Upper lobe of left lung (tissue), 6 donors: ENCODE measurements at regions not wholly inside any gene's neighbourhood (a gene's known extent, or its start where the extent isn't known, plus 50 kb on each side); places are given as distances from the start of the nearest gene placed in this dataset.

Source experiments
- ATAC-seq, 2 donors: fragments of 200-7000 bp; cut with Tn5 transposase; one replicate each; pipeline ENCODE4 v1.9.1; 2022; ENCODE audit warnings: mild to moderate bottlenecking in 2 of 2, moderate library complexity in 2 of 2; ENCODE audit not compliant: low FRiP score in 2 of 2
- DNase-seq, 2 donors: peaks; one replicate each; pipeline ENCODE4 v3.0.0-alpha.2; 2019 to 2020
- H3K27ac ChIP-seq, 4 donors: fragments of 200-600 bp; sonication (generic); one replicate each; pipeline ENCODE4 v1.5.1; 2016 to 2019
- H3K27me3 ChIP-seq, 4 donors: fragments of 200-600 bp; sonication (generic); one replicate each; pipeline ENCODE4 v1.5.1; 2017 to 2019
- H3K36me3 ChIP-seq, 4 donors: fragments of 200-600 bp; sonication (generic); one replicate each; pipeline ENCODE4 v1.5.1; 2016 to 2019
- H3K4me1 ChIP-seq, 4 donors: fragments of 200-600 bp; sonication (generic); one replicate each; pipeline ENCODE4 v1.5.1; 2018 to 2019
- H3K4me3 ChIP-seq, 4 donors: fragments of 200-600 bp; sonication (generic); one replicate each; pipeline ENCODE4 v1.5.1; 2017 to 2019; ENCODE audit warnings: mild to moderate bottlenecking in 2 of 4, moderate library complexity in 1 of 4
- H3K9me3 ChIP-seq, 4 donors: fragments of 200-600 bp; sonication (generic); one replicate each; pipeline ENCODE4 v1.5.1; 2018 to 2019
- EP300 ChIP-seq, 4 donors: sonication (generic); formaldehyde crosslinking; IDR thresholded peaks; one replicate each; pipeline ENCODE4 v1.5.1; 2017; ENCODE audit warnings: antibody characterized with exemption in 4 of 4, control low read depth in 2 of 4
- POLR2A ChIP-seq, 4 donors: fragments of 450-650 bp; IDR thresholded peaks; one replicate each; pipeline ENCODE4 v1.5.1; 2016 to 2017; ENCODE audit warnings: antibody characterized with exemption in 4 of 4, mild to moderate bottlenecking in 2 of 4
- POLR2AphosphoS5 ChIP-seq, 2 donors: sonication (generic); formaldehyde crosslinking; IDR thresholded peaks; one replicate each; pipeline ENCODE4 v1.5.1; 2017; ENCODE audit warnings: antibody characterized with exemption in 2 of 2
- WGBS, 2 donors: methylation state at CpG; one replicate each; pipeline ENCODE4 v1.1.5; 2017 to 2018; 5-methylcytosine and 5-hydroxymethylcytosine counted together
- TF ChIP-seq, protein P1 (sequence below), 6 experiments: fragments of 450-650 bp in 4 of 6; fragments of 200-600 bp in 2 of 6; sonication (generic) in 2 of 6; IDR thresholded peaks; one replicate each; pipeline ENCODE4 v1.5.1; 2016 to 2019; ENCODE audit warnings: antibody characterized with exemption in 6 of 6
- donor health status: DM: no; HTN: no; CAD: no; lungs with moderate emphysema.
- donor health status: DM: no; HTN: yes; CAD: no; lungs with severe emphysema.

DNA sequence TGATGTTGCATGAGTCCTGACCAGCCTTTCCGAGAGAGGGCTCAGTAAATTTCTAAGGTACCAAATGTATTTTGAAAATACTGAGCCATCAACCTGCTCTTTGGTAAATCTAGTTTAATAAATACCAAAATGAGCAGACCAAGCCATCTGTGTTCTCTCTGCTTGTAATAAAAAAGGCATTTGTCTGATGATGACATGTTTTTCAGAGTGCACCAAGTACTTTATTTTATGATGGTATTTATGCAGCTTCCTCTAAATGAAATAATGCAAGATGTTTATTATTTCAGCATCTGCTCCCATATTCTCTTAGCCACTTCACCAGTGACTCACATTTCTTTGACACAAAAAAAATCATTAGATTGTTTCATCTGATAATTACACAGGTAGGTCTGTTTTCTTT lies 700.5 kb downstream of the TRIML1 start:
- Histone ChIP-seq H3K36me3 (no peaks in the 10 kb centered on the region), H3K27me3 (no peaks in the 10 kb centered on the region), H3K4me1 (no peaks in the 10 kb centered on the region), H3K9me3 (no peaks in the 10 kb centered on the region), H3K27ac (no peak overlapping the region), H3K4me3 (no peak overlapping the region)
- WGBS, 2 donors: 83 to 88% methylated on average over 1 of the region's 1 CpG
- DNase-seq: no peak
- TF ChIP-seq POLR2A (IDR thresholded peaks at IDR 0.05) (no peak), POLR2AphosphoS5 (IDR thresholded peaks at IDR 0.05) (no peak), EP300 (IDR thresholded peaks at IDR 0.05) (no peak)
- TF ChIP-seq, protein P1, sequence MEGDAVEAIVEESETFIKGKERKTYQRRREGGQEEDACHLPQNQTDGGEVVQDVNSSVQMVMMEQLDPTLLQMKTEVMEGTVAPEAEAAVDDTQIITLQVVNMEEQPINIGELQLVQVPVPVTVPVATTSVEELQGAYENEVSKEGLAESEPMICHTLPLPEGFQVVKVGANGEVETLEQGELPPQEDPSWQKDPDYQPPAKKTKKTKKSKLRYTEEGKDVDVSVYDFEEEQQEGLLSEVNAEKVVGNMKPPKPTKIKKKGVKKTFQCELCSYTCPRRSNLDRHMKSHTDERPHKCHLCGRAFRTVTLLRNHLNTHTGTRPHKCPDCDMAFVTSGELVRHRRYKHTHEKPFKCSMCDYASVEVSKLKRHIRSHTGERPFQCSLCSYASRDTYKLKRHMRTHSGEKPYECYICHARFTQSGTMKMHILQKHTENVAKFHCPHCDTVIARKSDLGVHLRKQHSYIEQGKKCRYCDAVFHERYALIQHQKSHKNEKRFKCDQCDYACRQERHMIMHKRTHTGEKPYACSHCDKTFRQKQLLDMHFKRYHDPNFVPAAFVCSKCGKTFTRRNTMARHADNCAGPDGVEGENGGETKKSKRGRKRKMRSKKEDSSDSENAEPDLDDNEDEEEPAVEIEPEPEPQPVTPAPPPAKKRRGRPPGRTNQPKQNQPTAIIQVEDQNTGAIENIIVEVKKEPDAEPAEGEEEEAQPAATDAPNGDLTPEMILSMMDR (IDR thresholded peaks at IDR 0.05): no peak
- ATAC-seq: no peak

DNA sequence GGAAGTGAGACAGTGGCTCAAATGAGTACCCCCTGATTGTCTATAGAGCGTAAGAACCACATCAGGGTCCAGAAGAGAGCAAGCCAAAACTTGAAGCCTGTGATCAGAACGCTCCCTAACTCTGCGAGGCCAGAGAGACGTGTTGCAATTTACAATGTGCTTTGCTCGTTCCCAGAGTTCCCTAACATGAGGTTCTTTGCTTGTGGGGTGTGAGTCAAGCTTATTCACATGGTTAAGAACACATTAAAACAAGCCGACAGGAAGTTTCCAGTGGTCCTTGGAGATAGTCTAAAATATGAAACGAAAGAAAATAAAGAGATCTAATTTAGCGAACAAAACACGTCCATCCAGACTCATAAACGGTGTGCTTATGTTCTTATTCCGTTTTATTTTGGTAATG lies 702.3 kb downstream of the TRIML1 start:
- Histone ChIP-seq H3K27me3 (no peaks in the 10 kb centered on the region), H3K27ac (no peak overlapping the region), H3K4me1 (no peaks in the 10 kb centered on the region), H3K4me3 (no peak overlapping the region), H3K36me3 (no peaks in the 10 kb centered on the region), H3K9me3 (no peaks in the 10 kb centered on the region)
- TF ChIP-seq POLR2AphosphoS5 (IDR thresholded peaks at IDR 0.05): no peak
- TF ChIP-seq, protein P1 (IDR thresholded peaks at IDR 0.05): no peak
- TF ChIP-seq POLR2A (IDR thresholded peaks at IDR 0.05): no peak
- TF ChIP-seq EP300 (IDR thresholded peaks at IDR 0.05): no peak
- ATAC-seq: no peak
- 84 to 86% methylated on average over 11 of the region's 11 CpGs for WGBS, 2 donors
- DNase-seq: no peak

DNA sequence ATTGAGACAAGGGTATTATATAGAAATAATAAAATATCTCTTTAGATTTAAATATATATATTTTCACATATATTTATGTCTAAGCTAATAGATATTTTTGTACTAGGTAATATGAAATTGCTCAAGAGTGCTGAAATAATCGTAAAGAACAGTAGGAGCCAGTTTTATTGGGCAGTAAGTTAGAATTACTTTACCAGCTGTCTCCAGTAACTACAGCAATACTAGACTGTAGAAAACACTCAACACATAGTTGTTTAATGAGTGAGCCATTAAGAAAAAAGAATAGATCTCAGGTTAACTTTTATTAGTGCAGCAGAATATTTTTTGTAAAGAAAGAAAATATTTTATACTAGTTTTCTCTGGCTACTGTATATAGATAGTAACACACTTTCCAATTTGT lies 715.2 kb downstream of the TRIML1 start:
- DNase-seq: no peak
- H3K4me3 ChIP-seq: no peak overlapping the region

DNA sequence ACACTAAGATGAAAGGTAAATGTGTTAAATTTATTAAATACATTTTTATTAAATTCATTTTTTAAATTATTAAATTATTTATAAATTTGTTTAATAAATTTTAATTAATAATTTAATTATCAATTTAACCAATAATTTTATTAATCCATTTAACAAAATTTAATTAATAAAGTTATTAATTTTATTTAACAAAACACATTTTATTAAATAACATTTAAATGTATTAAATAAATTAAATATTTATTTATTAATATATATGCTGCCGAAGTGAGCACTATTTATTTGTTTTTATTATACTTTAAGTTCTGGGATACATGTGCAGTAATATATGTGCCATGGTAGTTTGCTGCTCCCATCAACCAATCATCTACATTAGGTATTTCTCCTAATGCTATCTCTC lies 719.5 kb downstream of the TRIML1 start:
- 47 to 100% methylated on average over 1 of the region's 1 CpG for WGBS, 2 donors
- no peaks in the 10 kb centered on the region for H3K27me3 ChIP-seq
- TF ChIP-seq, protein P1 (IDR thresholded peaks at IDR 0.05): no peak
- TF ChIP-seq EP300 (IDR thresholded peaks at IDR 0.05) (no peak), POLR2AphosphoS5 (IDR thresholded peaks at IDR 0.05) (no peak), POLR2A (IDR thresholded peaks at IDR 0.05) (no peak)

More for the DNA sequence above, 715.2 kb downstream of the TRIML1 start:
- H3K27me3 ChIP-seq: no peaks in the 10 kb centered on the region
- no peaks in the 10 kb centered on the region for H3K4me1 ChIP-seq
- no peak overlapping the region for H3K27ac ChIP-seq
- H3K9me3 ChIP-seq: peaks cover 0 to 7% (median 2%) of the 10 kb centered on the region in 4 donors
- ATAC-seq: no peak
- TF ChIP-seq, protein P1 (IDR thresholded peaks at IDR 0.05): no peak
- no peak for TF ChIP-seq EP300 (IDR thresholded peaks at IDR 0.05)
- TF ChIP-seq POLR2AphosphoS5 (IDR thresholded peaks at IDR 0.05): no peak
- no peak for TF ChIP-seq POLR2A (IDR thresholded peaks at IDR 0.05)
- 63 to 72% methylated on average over 1 of the region's 1 CpG for WGBS, 2 donors
- no peaks in the 10 kb centered on the region for H3K36me3 ChIP-seq

DNA sequence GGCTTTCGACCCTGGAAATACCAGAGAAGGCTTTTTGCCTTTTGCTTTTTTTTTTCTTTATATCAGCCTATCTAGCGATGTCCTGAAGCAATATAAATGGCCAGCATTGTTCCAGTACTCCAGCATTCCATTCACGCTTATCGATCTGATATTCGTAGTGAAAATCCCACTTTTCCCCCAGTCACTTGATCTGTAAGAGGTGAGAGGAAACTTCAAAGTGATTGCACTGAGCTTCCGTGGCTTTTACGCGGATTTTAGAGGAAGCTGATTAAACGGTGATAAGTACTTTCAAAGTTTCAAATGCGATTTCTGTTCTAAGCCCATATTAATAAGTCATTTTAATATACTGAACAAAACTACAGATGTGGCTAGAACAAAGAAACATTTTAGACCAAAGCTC lies 725.5 kb downstream of the TRIML1 start:
- TF ChIP-seq EP300 (IDR thresholded peaks at IDR 0.05) (no peak), POLR2A (IDR thresholded peaks at IDR 0.05) (no peak), POLR2AphosphoS5 (IDR thresholded peaks at IDR 0.05) (no peak)
- TF ChIP-seq, protein P1 (IDR thresholded peaks at IDR 0.05): no peak
- Histone ChIP-seq H3K36me3 (no peaks in the 10 kb centered on the region), H3K27me3 (no peaks in the 10 kb centered on the region), H3K27ac (no peak overlapping the region), H3K9me3 (peaks cover 0 to 5% (median 0%) of the 10 kb centered on the region in 4 donors), H3K4me1 (no peaks in the 10 kb centered on the region), H3K4me3 (no peak overlapping the region)
- WGBS, 2 donors: 52 to 65% methylated on average over 10 of the region's 10 CpGs
- DNase-seq (no peak), ATAC-seq (no peak)

More for the DNA sequence above, 719.5 kb downstream of the TRIML1 start:
- DNase-seq: no peak
- H3K4me1 ChIP-seq: no peaks in the 10 kb centered on the region
- H3K27ac ChIP-seq: no peak overlapping the region
- no peaks in the 10 kb centered on the region for H3K36me3 ChIP-seq
- no peak overlapping the region for H3K4me3 ChIP-seq
- no peak for ATAC-seq
- H3K9me3 ChIP-seq: peaks cover 0 to 5% (median 0%) of the 10 kb centered on the region in 4 donors
